Muscle of arm (tissue), 1 donor: ENCODE measurements at regions not wholly inside any gene's neighbourhood (a gene's known extent, or its start where the extent isn't known, plus 50 kb on each side); places are given as distances from the start of the nearest gene placed in this dataset.
"Not testable (repeated sequence)": the region's sequence is repeated elsewhere in the genome, so short reads cannot be mapped to it uniquely, and the experiment has no call there.

Source experiments
- DNase-seq: peaks from one replicate; pipeline ENCODE4 v3.0.0-alpha.2; 2013

- DNase-seq: no peak
These were observed 643.5 kb downstream of the UQCRFS1 start for GRCh38 chr19:28569132-28570131.

DNA sequence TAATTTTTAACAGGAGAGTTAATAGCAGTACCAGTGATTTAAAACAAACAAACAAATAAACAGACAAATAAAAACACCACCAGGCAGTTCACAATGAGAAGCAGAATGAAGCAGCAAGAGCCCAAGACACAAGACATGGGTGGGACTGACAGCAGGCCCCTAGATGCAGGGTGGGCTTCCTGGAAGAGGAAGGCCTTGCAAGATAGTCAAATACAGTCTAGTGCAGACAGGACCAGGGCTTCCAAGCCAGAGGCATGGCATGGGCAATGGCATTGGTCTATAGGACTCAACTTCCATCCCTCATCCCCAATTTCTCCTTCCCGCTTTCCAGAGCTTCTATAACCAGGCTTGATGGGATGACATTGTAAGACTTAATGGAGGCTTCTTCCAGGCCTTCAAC lies 645.1 kb downstream of the UQCRFS1 start:
- no peak for DNase-seq

DNA sequence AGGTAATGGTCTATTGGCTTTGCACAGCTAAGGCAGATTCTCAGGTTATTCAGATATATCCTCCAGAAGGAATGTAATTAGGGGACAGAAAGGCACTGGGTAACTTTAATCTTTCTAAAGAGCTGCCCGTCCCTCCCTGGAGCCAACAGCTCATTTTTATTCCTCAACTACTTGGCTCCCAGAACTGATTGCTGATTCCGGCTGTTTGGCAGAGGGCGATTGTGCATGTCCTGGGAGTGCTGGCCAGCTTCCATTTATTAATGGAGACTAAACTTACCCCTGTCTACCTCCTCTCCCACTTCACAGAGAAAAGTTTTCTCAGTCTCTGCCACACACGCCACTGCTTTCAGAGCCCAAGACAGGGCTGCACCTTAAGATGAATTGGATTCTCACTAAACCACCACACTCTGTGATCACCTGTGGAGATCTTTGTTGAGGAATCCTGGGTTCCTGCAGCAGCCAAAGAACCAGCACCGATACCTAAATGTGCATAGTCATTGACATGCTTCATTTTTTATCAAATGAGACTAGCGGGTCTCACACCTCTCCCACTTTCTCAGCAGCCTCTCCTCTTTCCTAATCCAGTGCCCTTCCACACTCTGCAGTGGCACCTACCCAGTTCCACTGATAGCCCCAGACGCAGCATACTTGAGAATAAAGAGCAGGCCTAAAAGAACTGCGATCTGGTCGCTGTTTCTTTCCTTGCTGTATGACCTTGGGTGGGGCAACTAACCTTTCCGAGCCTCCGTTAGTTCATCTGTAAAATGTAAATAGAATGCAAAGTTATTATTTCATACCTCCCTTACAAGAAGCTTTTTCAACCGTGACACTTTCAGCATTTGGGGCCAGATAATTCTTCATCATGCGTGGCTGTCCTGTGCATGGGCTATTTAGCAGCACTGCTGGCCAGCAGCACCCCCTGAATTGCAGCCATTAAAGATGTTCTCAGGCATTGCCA lies 648.7 kb downstream of the UQCRFS1 start:
- DNase-seq: no peak

DNA sequence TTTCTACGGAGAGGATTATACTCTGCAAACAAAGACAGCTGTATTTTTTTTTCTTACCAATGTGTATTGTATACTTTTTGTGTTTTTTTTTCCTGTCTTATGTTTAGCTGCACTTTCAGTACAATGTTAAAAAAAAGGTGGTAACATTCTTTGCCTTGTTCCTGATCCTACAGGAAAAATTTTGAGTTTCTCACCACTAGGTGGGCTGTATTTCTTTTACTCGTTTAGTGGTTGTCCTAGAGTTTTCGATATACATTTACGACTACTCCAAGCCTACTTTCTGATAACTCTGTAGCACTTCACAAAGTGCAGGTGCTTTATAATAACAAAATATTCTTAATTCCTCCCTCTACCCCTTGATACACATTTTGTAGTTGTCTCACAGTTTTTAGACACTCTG lies 652.2 kb downstream of the UQCRFS1 start:
- DNase-seq: no peak

DNA sequence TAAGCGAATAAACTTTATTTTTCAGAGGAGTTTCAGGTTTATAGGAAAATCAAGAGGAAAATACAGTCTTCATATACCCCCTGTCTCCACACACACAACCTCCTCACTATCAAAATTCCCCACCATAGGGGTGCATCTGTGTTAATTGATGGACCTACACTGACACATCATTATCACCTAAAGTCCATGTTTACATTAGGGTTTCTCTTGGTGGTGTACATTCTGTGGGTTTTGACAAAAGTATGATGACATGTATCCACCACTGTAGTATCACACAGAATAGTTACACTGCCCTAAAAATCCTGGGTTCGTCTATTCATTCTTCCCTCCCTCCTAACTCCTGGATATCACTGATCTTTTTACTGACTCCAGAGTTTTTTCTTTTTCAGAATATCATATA lies 654.2 kb downstream of the UQCRFS1 start:
- DNase-seq: no peak

DNA sequence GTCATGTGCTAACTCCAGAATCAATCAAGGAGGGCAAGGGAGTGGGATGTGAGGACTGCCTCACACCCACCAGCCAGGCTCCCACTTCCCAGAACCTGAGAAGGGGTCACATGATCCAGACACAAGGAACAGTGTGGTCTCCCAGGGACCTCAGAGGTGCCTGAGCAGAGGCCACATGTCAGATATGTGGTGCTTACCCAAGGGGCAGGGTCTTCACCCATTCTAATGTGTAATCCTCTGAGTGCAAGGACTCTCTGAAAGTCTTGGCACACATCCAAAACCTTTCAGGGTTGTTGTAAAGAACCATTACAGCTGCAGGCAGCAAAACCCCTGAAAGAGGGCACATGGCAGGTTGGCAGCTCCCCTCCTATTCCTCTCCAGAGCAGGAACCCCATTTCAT lies 656.6 kb downstream of the UQCRFS1 start:
- no peak for DNase-seq

DNA sequence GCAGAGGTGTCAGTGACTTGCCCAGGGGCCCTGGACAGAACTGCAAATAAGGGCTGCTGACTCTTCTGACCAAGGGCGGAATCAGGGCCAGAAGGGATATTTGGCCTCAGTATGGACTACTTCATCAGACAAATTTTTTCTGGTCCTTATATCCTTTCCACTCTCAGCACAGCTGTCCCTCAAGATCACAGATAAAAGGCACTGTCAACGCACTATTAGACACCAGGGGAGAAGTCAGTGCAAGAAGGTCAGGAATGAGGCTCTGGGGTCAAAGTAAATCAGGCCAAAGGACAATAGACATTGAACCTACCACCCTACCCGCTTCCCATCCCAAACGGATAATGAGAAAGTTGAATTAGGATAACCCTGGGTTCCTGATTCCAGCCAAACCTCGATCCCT lies 657.6 kb downstream of the UQCRFS1 start:
- DNase-seq: no peak

DNA sequence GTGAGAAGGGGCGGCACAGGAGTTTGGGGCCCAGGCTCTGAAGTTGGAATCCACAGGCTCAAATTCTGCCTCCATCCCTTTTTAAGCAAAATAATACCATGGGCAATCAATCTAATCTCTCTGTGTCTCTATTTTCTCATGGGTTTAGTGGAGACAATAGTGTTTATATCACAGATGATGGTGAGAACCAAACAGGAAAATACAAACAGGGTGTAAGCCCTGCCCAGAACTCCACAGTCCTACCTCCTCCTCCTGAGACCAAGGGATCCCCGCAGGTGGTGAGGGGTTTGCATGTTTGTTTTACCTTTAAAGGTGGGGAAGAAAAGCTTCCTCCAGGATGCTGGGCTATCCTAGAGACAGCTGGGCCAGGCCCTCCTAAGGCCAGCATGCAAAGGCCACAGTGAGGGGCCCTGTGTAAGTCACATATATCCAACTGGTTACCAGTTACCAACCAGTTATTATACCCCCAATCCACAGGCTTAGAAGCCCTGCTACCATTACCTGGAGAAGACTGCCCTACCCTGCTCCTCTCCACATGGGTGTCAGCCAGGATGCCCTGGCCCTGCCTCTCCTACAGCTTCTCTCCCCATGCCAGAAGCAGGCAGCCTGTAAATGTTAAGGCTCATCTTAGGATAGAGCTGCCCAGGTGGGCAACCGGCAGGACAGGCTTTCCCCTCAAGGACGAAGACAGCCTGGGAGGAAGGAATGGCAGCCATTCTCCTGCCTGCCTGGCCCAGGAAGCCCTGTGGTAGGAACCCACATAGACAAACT lies 658.4 kb downstream of the UQCRFS1 start:
- no peak for DNase-seq

GRCh38 chr19:28553764-28554163 lies 659.2 kb downstream of the UQCRFS1 start:
- no peak for DNase-seq

DNA sequence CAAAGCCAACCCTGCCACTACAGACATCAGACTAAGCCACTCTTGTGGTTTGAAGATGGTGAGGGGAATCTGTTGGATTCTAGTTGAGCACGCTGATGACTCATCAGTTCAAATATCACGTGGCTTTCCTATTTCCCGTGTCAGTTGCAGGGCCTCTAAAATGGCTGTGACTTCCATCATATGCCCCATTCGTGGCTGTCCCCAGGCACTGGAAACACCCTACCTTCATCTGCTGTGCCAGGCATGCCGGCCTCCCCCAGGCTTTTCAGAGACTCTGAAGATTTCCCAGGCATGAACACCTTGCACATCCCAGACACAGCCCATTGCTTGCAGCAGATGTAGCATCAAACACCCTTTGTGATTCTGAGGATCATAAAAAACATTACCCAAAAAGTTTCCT lies 659.9 kb downstream of the UQCRFS1 start:
- DNase-seq: no peak

DNA sequence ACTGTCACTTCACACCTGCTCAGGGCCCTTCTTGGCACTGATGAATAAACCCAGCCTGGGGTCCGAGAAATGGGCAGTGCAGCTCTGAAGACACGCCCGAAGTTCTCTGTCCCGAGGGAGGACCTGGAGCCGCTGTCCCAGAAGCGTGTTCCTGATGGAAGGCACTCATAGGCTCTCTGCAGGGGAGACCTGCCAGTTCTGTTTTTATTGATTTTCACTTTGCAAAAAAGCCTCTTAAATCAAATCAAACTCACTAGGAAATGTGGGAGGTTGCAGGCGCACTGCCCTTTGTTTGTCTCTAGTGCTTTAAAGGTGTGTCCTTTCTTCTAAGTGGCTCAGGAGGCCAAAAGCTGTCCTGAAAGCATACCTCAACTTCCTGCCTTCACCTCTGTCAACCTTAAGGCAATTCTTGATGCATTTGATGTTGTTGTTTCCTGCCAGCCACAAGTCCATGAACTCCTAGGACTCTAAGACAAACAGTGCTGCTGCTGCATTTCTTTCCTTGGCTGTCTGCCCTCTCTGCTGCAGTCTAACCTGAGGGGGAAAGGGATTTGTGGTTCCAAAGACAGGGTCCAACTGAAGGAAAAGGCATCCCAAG lies 663.2 kb downstream of the UQCRFS1 start:
- DNase-seq: no peak

GRCh38 chr19:28546148-28546685 lies 666.7 kb downstream of the UQCRFS1 start:
- DNase-seq: no peak

DNA sequence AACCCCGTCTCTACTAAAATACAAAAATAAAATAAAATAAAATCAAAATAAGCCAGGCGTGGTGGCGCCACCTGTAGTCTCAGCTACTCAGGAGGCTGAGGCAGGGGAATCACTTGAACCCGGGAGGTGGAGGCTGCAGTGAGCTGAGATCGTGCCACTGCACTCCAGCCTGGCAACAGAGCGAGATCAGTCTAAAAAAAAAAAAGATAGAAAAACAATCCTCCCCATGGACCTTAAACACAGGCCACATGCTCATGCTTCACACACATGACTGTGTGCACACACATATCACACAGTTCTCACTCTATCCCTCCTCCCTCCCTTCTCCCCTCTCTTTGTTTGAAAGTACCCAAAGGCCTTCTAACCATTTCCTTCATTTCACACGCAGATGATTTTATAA lies 667.6 kb downstream of the UQCRFS1 start:
- not testable (repeated sequence) for DNase-seq

DNA sequence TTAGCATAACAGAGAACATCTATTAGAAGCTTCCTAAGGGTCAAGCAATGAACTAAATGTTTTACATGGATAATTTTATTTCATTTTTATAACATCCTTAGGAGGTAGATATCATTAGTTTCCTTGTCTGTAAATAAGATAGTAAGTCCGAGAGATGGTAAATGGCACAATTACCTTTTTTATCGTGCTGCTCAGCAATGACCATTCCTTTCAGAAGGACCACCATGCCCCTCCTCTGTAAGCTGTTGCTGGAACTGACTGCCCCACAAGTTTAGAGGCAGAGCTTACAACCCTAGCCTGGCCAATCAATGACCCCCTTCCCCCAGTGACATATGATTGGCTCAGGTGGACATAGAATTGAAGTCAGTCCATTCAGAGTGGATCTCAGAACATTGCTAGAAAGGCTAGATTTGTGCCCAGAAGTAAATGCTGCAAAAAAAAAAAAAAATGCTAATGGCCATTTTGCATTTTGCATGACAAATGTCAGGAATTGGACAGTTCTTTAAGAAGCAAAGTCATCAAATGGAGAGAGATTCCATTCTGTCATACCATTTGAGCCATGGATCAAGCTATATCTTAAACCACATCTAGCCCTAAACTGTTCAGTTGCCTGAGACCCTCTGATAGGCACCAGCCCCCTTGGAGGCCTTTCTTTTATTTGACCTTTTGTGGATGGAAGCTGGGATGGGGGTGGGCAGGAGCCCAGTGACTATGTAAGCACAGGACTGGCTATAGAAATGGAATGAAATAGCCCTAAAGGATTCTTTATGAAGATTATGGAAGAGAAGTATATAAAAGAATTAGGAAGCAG lies 668.3 kb downstream of the UQCRFS1 start:
- no peak for DNase-seq

- DNase-seq: no peak
These were observed 669.6 kb downstream of the UQCRFS1 start for GRCh38 chr19:28543244-28543776.

DNA sequence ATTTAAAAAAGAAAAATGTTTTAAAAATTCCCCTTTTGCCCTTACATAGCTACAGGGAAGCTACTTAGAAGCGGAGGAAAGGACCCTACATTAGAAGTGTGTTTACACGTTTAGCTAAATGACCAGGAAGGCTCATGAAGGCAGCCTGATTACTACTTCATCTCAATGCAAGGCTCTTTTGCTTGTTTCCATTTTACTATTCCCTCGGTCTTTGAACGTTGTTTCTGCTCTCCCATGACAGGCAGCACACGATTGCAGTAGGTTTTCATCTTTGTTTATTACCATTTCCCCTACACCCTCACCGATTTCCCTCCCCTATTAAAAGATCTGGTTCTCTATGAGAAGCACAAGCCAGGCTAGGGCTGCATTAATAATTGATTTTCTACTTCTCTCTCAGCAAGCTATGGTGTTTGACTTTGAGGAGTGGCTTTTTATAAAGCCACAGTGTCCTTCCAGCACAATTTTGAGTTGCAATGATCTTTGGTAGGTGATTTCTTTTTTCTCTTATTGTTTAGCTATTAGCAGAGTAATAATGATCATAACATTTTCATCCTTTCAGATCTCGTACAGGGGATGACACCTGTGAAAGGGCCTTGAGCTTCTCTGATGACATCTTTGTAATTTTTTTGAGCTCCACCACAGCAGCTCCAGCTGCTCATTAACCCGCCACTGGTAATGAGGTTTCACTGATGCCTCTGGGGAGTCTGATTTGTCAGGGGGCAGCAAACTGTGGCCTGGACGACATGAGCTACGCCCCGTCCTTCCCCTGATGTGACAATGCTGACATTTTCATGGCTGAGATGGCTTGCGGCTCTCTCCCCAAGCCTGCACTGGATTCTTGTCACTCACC lies 670.3 kb downstream of the UQCRFS1 start:
- DNase-seq: no peak

GRCh38 chr19:28541602-28542393 lies 671.2 kb downstream of the UQCRFS1 start:
- DNase-seq: no peak

DNA sequence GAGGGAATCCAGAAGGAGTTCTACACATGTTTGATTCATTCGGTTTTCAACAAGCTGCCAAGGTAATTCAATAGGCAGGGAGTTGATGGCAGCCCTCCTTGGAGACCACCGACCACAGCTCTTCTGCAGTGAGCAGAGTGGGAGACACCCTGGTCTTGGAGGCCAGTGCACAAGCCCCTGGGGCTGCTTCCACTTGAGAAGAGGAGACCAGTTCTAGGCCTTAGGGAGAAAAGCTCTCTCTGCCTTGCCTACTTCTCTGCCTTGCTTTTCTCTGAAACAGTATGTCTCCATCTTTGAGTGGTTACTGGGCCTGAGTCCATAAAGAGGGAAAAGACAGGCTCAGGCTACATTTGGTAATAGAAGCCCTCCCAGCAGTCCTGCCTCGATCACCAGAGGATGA lies 671.9 kb downstream of the UQCRFS1 start:
- no peak for DNase-seq
